ENCODE measurements at regions not wholly inside any gene's neighbourhood (a gene's known extent, or its start where the extent isn't known, plus 50 kb on each side); places are given as distances from the start of the nearest gene placed in this dataset.
A peak's percentile ranks its signal among the peaks of the same experiment; 100 is the strongest.

- DNase-seq: no peak
These were observed 60.6 kb upstream of the XCR1 start for GRCh38 chr3:46087871-46088270.

GRCh38 chr3:46086986-46087385, 59.7 kb upstream of the XCR1 start:
- DNase-seq: no peak

DNA sequence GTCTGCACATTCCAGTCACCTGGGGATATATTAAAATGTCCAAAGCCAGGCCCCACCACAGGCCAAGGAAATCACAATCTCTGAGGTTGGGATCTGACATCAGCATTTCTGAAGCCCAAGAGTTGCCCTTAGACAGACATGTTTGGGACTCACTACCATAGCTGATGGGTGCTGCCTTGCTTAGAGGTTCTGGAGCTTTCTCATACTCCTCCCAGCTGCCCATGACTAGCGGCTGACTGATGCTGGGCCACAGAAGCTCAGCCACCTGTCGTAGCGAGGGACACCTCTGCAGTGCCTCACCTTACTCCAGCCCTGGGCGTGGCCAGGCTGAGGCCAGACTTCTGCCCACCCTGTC, 58.8 kb upstream of the XCR1 start:
- no peak for DNase-seq

DNA sequence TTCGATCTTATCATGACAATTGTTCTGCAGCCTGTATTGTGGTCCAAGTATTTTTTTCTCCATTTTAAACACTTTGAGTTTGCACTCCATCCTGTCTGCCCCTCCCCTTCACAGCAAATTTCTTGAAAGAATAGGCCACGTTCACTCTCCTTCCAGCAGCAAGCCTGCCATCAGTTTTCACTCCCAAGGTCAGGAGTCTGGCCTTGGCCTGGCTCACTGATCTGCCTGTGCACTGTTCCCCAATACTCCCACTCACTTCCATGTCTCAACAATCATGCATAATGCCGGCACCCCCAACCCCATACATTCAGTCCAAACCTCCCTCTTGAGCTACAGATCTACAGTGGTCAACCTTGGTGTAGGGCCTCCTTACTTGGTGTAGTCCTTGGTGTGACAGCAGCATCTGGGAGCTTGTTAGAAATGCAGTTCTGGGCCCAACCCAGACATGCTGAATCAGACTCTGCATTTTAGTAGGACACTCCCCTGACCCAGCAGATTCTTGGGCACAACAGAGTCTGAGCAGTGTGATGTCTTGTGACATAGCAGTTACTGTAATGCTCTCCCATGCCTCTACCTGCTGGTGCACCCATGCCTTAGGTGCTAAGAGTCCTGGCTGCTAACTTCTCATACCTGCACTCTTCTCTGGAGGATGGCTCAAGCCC, 58.3 kb upstream of the XCR1 start:
- no peak for DNase-seq

DNA sequence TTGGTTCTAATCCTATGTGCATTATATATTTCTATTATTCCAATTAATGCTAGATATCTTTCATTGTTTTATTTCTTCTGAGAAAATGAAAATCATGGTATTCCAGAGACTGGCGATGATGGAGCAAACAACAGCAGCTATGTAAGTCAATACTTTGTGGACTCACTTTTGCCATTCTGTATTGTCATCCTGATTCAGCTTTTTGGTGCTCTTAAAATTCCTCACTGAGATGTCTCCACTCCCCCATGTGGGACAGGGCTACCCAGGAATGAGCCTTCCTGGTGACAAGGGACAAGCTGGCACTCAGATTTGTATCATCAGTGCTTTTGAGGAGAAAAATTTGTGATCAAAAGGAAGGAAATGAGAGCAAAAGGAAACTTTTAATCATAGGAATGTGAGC, 56.7 kb upstream of the XCR1 start:
- no peak for DNase-seq

GRCh38 chr3:46082849-46083248, 55.6 kb upstream of the XCR1 start:
- no peak for DNase-seq

GRCh38 chr3:46082021-46082420, 54.7 kb upstream of the XCR1 start:
- no peak for DNase-seq

DNA sequence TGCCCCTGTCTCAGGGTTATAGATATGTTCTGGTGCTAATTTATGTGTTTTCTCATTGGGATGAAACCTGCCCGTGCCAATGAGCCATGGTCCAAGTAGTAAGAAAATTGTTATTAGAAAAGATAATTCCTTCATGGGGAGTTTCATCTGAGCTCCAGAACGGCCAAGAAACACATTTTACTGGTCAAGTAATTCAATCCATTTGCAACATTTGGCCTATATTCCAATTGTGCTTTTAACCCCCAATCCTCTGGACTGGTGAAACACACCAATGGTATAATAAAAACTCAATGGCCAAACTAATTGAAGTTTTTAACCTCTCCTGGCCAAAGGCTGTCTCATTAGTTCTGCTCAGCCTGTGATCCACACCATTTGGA, 53.7 kb upstream of the XCR1 start:
- DNase-seq: no peak

- no peak for DNase-seq
These were observed 53.1 kb upstream of the XCR1 start for GRCh38 chr3:46080124-46080968.

GRCh38 chr3:46078712-46079400, 51.6 kb upstream of the XCR1 start:
- peak; percentile 89 for DNase-seq
